Activated T-helper 1 cell treated with Interleukin-2 at 50 U/mL for 16 hours (primary cell): ENCODE measurements at regions not wholly inside any gene's neighbourhood (a gene's known extent, or its start where the extent isn't known, plus 50 kb on each side); places are given as distances from the start of the nearest gene placed in this dataset.

Source experiments
- DNase-seq: peaks from one replicate; pipeline ENCODE4 v3.0.0-alpha.2; 2020; ENCODE audit warnings: low read depth

DNA sequence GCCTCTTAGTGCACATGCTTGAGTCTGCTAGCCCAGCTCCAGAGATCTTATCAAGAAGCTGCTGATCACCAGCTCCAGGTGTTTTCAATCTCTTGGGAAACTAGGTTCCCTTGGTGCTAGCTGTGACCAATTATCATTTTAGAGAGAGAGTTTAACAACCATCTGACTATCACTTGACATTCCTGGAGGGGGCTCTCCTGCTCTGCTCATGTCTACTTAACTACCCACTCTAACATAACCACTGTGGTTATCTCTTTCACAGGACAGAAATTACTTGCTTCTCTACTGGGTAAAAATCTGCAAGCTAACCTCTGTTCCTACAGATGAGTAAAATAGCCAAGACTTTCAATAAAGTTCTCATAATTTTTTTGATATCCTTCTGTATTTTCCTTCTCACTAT is 823.4 kb upstream of the GJE1 start:
- no peak for DNase-seq

- DNase-seq: no peak
Observed at GRCh38 chr6:141307309-141307998, 825.3 kb upstream of the GJE1 start.

GRCh38 chr6:141303907-141304306 is 828.8 kb upstream of the GJE1 start:
- no peak for DNase-seq

DNA sequence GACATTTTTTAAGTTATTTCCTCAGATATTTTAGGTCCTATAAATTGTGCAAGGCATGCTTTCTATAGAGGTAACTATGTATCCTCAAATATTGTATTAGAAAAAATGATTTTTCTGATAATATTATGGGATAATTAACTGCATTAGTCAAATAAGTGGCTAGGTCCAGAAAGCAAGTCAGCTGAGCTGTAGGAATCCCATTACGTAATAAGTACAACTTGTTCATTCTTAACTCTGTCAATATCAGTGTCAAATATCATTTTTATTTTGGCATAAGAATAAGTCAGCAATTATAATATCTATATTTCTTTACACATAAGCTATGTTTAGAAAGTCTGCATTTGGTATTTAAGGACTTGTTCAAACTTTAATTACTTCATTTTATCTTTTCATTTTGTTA is 830.9 kb upstream of the GJE1 start:
- DNase-seq: no peak

GRCh38 chr6:141290941-141291721 is 841.6 kb upstream of the GJE1 start:
- no peak for DNase-seq

- DNase-seq: no peak
Observed at GRCh38 chr6:141288947-141289346, 843.8 kb upstream of the GJE1 start.

- DNase-seq: no peak
Observed at GRCh38 chr6:141282263-141282662, 850.5 kb upstream of the GJE1 start.

DNA sequence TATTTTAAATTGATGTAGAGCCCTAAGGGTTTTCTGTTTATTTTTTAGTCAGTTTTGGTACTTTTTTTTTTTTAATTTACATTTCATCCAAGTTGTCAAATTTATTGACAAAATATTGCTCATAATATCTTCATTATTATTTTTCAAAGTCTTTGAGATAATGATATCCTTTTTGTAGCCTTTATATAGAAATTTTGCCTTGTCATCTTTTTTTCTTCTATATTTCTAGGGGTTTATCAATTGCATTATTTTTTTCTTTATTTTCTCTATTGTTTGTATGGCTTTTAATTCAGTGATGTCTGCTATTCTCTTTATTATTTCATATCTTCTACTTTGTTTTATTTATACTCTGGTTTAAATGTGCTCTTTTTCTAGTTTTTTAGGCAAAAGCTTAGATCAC is 863.0 kb upstream of the GJE1 start:
- no peak for DNase-seq

DNA sequence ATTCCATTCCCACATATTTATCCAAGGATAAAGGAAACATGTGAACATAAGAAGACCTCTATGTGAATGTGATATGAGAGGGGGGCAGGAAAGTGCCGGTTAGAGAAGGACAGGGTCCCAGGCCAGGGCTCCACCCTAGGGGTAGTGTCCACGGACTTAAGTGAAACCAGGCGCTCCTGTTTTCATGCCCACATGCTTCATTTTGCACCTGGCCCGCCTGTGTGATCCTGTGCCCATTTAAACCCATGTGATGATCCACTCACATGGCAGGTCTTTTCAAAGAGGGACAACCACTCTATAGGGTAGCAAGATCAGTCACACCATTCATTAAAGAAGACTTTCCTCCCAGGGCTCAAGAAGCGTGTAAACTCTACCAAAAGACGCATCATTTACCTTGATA is 865.3 kb upstream of the GJE1 start:
- DNase-seq: no peak

GRCh38 chr6:141265756-141266623 is 866.7 kb upstream of the GJE1 start:
- no peak for DNase-seq

GRCh38 chr6:141264101-141264500 is 868.6 kb upstream of the GJE1 start:
- no peak for DNase-seq

GRCh38 chr6:141261672-141262060 is 871.1 kb upstream of the GJE1 start:
- DNase-seq: no peak

- DNase-seq: no peak
Observed at GRCh38 chr6:141261016-141261671, 871.6 kb upstream of the GJE1 start.

- no peak for DNase-seq
Observed at GRCh38 chr6:141260627-141261015, 872.1 kb upstream of the GJE1 start.

DNA sequence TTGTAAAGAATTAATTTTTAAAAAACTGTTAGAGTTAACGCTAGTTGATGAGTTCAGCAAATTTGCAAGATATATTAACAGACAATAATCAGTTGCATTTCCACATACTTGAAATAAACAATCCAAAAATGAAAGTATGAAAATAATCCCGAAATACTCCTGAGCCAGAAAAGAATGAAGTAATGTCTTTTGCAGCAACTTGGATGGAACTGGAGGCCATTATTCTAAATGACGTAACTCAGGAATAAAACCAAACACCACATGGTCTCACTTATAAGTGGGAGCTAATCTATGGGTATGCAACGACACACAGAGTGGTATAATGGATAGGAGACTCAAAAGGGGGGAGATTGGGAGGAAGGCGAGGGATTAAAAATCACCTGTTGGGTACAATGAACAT is 872.9 kb upstream of the GJE1 start:
- no peak for DNase-seq

DNA sequence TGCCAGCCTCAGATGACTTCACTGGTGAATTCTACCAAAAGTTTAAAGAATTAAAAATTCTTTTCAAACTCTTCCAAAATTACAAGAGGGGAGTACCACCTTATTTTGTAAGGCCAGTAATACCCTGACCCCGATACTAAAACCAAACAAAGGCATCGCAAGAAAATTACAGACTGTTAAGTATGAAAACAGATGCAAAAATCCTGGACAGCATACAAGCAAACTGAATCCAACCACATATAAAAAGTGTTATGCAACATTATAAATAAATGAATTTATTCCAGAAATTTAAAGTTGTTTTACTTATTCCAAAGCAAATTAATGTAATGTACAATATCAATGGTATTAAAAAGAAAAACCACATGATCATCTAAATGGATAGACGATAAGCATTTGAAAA is 873.6 kb upstream of the GJE1 start:
- no peak for DNase-seq

DNA sequence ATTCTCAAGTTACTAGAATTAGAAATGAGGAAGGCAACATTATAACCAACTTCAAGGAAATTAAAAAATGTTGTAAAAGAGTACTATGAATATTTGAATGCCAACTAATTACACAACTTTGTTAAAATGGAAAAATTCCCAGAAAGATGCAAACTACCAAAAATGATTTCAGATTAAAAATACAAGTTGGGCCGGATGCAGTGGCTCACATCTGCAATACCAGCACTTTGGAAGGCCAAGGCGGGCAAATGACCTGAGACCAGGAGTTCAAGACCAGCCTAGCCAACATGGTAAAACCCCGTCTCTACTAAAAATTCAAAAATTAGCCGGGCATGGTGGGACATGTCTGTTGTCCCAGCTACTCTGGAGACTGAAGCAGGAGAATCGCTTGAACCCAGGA is 874.2 kb upstream of the GJE1 start:
- DNase-seq: no peak

DNA sequence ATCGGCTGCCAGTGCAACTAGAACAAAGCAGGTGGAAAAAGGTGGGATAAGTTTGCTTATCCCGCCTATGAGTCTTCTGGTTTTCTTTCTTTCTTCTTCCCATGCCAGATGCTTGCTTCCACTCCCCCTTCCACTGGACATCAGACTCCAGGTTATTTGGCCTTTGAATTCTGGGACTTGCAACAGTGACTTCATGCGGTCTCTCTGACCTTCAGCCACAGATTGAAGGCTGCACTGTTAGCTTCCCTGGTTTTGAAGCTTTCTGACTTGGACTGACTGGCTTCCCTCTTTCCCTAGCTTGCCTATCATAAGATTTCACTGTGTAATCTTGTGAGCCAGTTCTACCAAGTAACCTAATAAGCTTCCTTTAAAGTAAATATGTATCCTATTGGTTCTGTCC is 878.4 kb upstream of the GJE1 start:
- DNase-seq: no peak

DNA sequence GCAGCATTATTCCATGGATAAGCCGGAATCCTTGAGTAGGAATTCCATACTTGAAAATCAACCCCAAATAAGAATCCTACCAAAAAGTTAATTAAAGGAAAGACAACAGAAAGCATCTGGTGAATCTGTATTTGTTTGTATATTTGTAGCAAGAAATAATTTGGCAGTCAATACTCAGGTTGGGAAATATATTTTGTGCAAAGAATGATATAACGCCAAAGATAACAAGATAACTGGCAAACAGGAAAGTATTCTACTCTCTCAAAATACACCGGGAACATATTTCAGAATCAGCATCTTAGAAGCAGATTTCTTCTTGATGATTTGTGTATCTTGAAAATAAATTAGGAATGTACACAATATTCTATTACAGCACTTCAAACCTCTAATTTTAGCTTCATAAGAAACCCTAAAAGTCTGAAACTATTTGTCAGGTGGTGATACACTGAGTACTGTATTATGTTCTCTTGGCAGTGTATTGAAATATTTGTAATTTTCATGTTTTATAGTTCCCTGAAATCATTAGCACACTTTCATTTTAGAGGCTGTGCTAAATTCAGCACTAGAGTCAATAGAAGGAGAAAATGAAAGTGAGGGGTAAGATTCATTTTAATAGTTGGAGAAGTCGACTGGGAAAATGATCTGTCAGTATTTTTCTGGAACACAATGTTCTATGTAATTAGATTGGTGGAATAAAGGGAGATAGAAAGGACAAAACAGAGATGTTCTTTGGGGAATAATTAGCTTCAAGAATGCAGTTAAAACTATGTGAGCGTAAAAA is 879.7 kb upstream of the GJE1 start:
- DNase-seq: no peak

GRCh38 chr6:141251286-141251685 is 881.4 kb upstream of the GJE1 start:
- no peak for DNase-seq

GRCh38 chr6:141248021-141248799 is 884.5 kb upstream of the GJE1 start:
- no peak for DNase-seq
